ENCODE measurements at regions not wholly inside any gene's neighbourhood (a gene's known extent, or its start where the extent isn't known, plus 50 kb on each side); places are given as distances from the start of the nearest gene placed in this dataset.

- no peaks in the 10 kb centered on the region for H3K9me3 ChIP-seq
- H3K36me3 ChIP-seq (replicated peaks): no peaks in the 10 kb centered on the region
- no peaks in the 10 kb centered on the region for H3K27me3 ChIP-seq (ENCODE audit: low read depth)
- H3K4me3 ChIP-seq: no peak overlapping the region
- DNase-seq (ENCODE audit: low spot score in 2 of 2): no peak
- in situ Hi-C loops (cut with MboI; ENCODE audit: low sequenced_read_pairs): no loop called here
- no peaks in the 10 kb centered on the region for H3K4me1 ChIP-seq
These were observed 1445.0 kb upstream of the RAG2 start for GRCh38 chr11:38043060-38043459.

- H3K27me3 ChIP-seq (ENCODE audit: low read depth): no peaks in the 10 kb centered on the region
- H3K9me3 ChIP-seq: no peaks in the 10 kb centered on the region
- no peaks in the 10 kb centered on the region for H3K4me1 ChIP-seq
- no peak for DNase-seq (ENCODE audit: low spot score in 2 of 2)
- in situ Hi-C loops (cut with MboI; ENCODE audit: low sequenced_read_pairs): no loop called here
- no peak overlapping the region for H3K4me3 ChIP-seq
- no peaks in the 10 kb centered on the region for H3K36me3 ChIP-seq (replicated peaks)
These were observed 1440.7 kb upstream of the RAG2 start for GRCh38 chr11:38038777-38039176.

GRCh38 chr11:38019072-38019775 is 1421.2 kb upstream of the RAG2 start:
- H3K27me3 ChIP-seq (ENCODE audit: low read depth): no peaks in the 10 kb centered on the region
- H3K4me1 ChIP-seq: no peaks in the 10 kb centered on the region
- H3K4me3 ChIP-seq: no peak overlapping the region
- no peaks in the 10 kb centered on the region for H3K36me3 ChIP-seq (replicated peaks)
- no peaks in the 10 kb centered on the region for H3K9me3 ChIP-seq
- in situ Hi-C loops (cut with MboI; ENCODE audit: low sequenced_read_pairs): no loop called here
- DNase-seq (ENCODE audit: low spot score in 2 of 2): no peak

- in situ Hi-C loops (cut with MboI; ENCODE audit: low sequenced_read_pairs): no loop called here
- Histone ChIP-seq H3K27me3 (ENCODE audit: low read depth) (no peaks in the 10 kb centered on the region), H3K4me3 (no peak overlapping the region), H3K4me1 (no peaks in the 10 kb centered on the region), H3K36me3 (replicated peaks) (no peaks in the 10 kb centered on the region), H3K9me3 (no peaks in the 10 kb centered on the region)
- DNase-seq (ENCODE audit: low spot score in 2 of 2): no peak
These were observed 1416.4 kb upstream of the RAG2 start for GRCh38 chr11:38014405-38014804.

GRCh38 chr11:38013157-38013556 is 1415.1 kb upstream of the RAG2 start:
- Histone ChIP-seq H3K4me3 (no peak overlapping the region), H3K4me1 (no peaks in the 10 kb centered on the region), H3K9me3 (no peaks in the 10 kb centered on the region), H3K27me3 (ENCODE audit: low read depth) (no peaks in the 10 kb centered on the region), H3K36me3 (replicated peaks) (no peaks in the 10 kb centered on the region)
- in situ Hi-C loops (cut with MboI; ENCODE audit: low sequenced_read_pairs): no loop called here
- no peak for DNase-seq (ENCODE audit: low spot score in 2 of 2)

GRCh38 chr11:38011496-38011895 is 1413.5 kb upstream of the RAG2 start:
- DNase-seq (ENCODE audit: low spot score in 2 of 2): no peak
- in situ Hi-C loops (cut with MboI; ENCODE audit: low sequenced_read_pairs): no loop called here
- H3K4me1 ChIP-seq: no peaks in the 10 kb centered on the region
- no peaks in the 10 kb centered on the region for H3K9me3 ChIP-seq
- H3K4me3 ChIP-seq: no peak overlapping the region
- no peaks in the 10 kb centered on the region for H3K36me3 ChIP-seq (replicated peaks)
- no peaks in the 10 kb centered on the region for H3K27me3 ChIP-seq (ENCODE audit: low read depth)

GRCh38 chr11:38009932-38010331 is 1411.9 kb upstream of the RAG2 start:
- Histone ChIP-seq H3K27me3 (ENCODE audit: low read depth) (no peaks in the 10 kb centered on the region), H3K4me3 (no peak overlapping the region), H3K4me1 (no peaks in the 10 kb centered on the region), H3K36me3 (replicated peaks) (no peaks in the 10 kb centered on the region), H3K9me3 (no peaks in the 10 kb centered on the region)
- DNase-seq (ENCODE audit: low spot score in 2 of 2): no peak
- in situ Hi-C loops (cut with MboI; ENCODE audit: low sequenced_read_pairs): no loop called here

- Histone ChIP-seq H3K36me3 (replicated peaks) (no peaks in the 10 kb centered on the region), H3K9me3 (no peaks in the 10 kb centered on the region), H3K27me3 (ENCODE audit: low read depth) (no peaks in the 10 kb centered on the region), H3K4me3 (no peak overlapping the region), H3K4me1 (no peaks in the 10 kb centered on the region)
- in situ Hi-C loops (cut with MboI; ENCODE audit: low sequenced_read_pairs): no loop called here
- DNase-seq (ENCODE audit: low spot score in 2 of 2): no peak
These were observed 1408.4 kb upstream of the RAG2 start for GRCh38 chr11:38006466-38006865.

GRCh38 chr11:38005597-38005996 is 1407.6 kb upstream of the RAG2 start:
- Histone ChIP-seq H3K27me3 (ENCODE audit: low read depth) (no peaks in the 10 kb centered on the region), H3K4me3 (no peak overlapping the region), H3K36me3 (replicated peaks) (no peaks in the 10 kb centered on the region), H3K9me3 (no peaks in the 10 kb centered on the region), H3K4me1 (no peaks in the 10 kb centered on the region)
- in situ Hi-C loops (cut with MboI; ENCODE audit: low sequenced_read_pairs): no loop called here
- no peak for DNase-seq (ENCODE audit: low spot score in 2 of 2)

- DNase-seq (ENCODE audit: low spot score in 2 of 2): no peak
These were observed 1401.1 kb upstream of the RAG2 start for GRCh38 chr11:37999171-37999570.

GRCh38 chr11:37995886-37996285 is 1397.8 kb upstream of the RAG2 start:
- no peak overlapping the region for H3K4me3 ChIP-seq
- H3K4me1 ChIP-seq: no peaks in the 10 kb centered on the region
- in situ Hi-C loops (cut with MboI; ENCODE audit: low sequenced_read_pairs): no loop called here
- H3K9me3 ChIP-seq: no peaks in the 10 kb centered on the region
- no peaks in the 10 kb centered on the region for H3K36me3 ChIP-seq (replicated peaks)
- H3K27me3 ChIP-seq (ENCODE audit: low read depth): no peaks in the 10 kb centered on the region
- no peak for DNase-seq (ENCODE audit: low spot score in 2 of 2)

More at GRCh38 chr11:37999171-37999570, 1401.1 kb upstream of the RAG2 start:
- H3K4me1 ChIP-seq: no peaks in the 10 kb centered on the region
- no peak overlapping the region for H3K4me3 ChIP-seq
- H3K27me3 ChIP-seq (ENCODE audit: low read depth): no peaks in the 10 kb centered on the region
- H3K36me3 ChIP-seq (replicated peaks): no peaks in the 10 kb centered on the region
- no peaks in the 10 kb centered on the region for H3K9me3 ChIP-seq
- in situ Hi-C loops (cut with MboI; ENCODE audit: low sequenced_read_pairs): no loop called here

- no peaks in the 10 kb centered on the region for H3K9me3 ChIP-seq
- no peaks in the 10 kb centered on the region for H3K4me1 ChIP-seq
- H3K36me3 ChIP-seq (replicated peaks): no peaks in the 10 kb centered on the region
- in situ Hi-C loops (cut with MboI; ENCODE audit: low sequenced_read_pairs): no loop called here
- H3K4me3 ChIP-seq: no peak overlapping the region
- no peaks in the 10 kb centered on the region for H3K27me3 ChIP-seq (ENCODE audit: low read depth)
- no peak for DNase-seq (ENCODE audit: low spot score in 2 of 2)
These were observed 1390.0 kb upstream of the RAG2 start for GRCh38 chr11:37988031-37988430.

- in situ Hi-C loops (cut with MboI; ENCODE audit: low sequenced_read_pairs): no loop called here
- Histone ChIP-seq H3K27me3 (ENCODE audit: low read depth) (no peaks in the 10 kb centered on the region), H3K4me3 (no peak overlapping the region), H3K36me3 (replicated peaks) (no peaks in the 10 kb centered on the region), H3K9me3 (no peaks in the 10 kb centered on the region), H3K4me1 (no peaks in the 10 kb centered on the region)
- DNase-seq (ENCODE audit: low spot score in 2 of 2): no peak
These were observed 1387.0 kb upstream of the RAG2 start for GRCh38 chr11:37984991-37985390.

GRCh38 chr11:37978647-37979046 is 1380.6 kb upstream of the RAG2 start:
- in situ Hi-C loops (cut with MboI; ENCODE audit: low sequenced_read_pairs): no loop called here
- no peak overlapping the region for H3K4me3 ChIP-seq
- H3K4me1 ChIP-seq: no peaks in the 10 kb centered on the region
- no peaks in the 10 kb centered on the region; the same call in 1 of the 2 replicates for H3K27me3 ChIP-seq (ENCODE audit: low read depth)
- no peaks in the 10 kb centered on the region for H3K9me3 ChIP-seq
- no peak for DNase-seq (ENCODE audit: low spot score in 2 of 2)
- no peaks in the 10 kb centered on the region for H3K36me3 ChIP-seq (replicated peaks)

GRCh38 chr11:37973941-37974340 is 1375.9 kb upstream of the RAG2 start:
- Histone ChIP-seq H3K36me3 (replicated peaks) (no peaks in the 10 kb centered on the region), H3K27me3 (ENCODE audit: low read depth) (no peaks in the 10 kb centered on the region; the same call in 1 of the 2 replicates), H3K4me1 (no peaks in the 10 kb centered on the region), H3K9me3 (no peaks in the 10 kb centered on the region), H3K4me3 (no peak overlapping the region)
- in situ Hi-C loops (cut with MboI; ENCODE audit: low sequenced_read_pairs): no loop called here
- no peak for DNase-seq (ENCODE audit: low spot score in 2 of 2)

Measured in HAP-1 (cell line).